Left renal pelvis (tissue), 4 donors: ENCODE measurements at regions not wholly inside any gene's neighbourhood (a gene's known extent, or its start where the extent isn't known, plus 50 kb on each side); places are given as distances from the start of the nearest gene placed in this dataset.

Experiments used
- DNase-seq, 4 donors: peaks; one replicate each; pipeline ENCODE4 v3.0.0-alpha.2; 2013; ENCODE audit warnings: low read depth in 4 of 4, low spot score in 3 of 4

DNA sequence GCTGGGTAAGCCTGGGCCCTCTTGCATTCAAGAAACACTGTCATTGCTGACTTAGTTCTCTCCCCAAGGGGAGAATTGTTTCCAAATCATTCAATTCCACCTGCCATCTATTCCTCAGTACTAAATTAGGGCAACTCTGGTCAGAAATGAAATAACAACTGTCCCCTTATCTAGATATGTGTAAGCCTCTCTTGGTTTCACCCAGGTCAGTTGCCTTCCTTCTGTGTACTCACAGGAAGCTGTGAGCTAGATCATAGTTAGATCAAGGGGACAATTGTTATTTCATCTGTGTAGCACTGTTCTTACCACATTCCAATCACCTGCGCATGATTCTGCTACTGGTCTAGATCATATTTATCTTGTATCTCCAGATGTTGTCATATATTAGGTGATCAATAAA lies 483.0 kb upstream of the SORCS1 start:
- no peak for DNase-seq

DNA sequence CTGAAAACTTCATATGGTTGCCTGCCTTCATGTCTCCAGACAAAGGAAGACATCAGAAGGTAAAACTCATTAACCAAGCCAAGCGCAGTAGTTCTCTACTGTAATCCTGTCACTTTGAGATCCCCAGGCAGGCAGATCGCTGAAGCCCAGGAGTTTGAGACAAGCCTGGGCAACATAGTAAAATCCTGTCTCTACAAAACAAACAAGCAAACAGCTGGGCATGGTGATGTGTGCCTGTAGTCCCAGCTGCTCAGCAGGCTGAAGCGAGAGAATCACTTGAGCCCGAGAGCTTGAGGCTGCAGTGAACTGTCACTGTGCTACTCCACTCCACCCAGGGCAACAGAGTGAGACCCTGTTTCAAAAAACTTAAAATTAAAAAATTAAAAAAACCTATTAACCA lies 467.4 kb upstream of the SORCS1 start:
- no peak for DNase-seq

DNA sequence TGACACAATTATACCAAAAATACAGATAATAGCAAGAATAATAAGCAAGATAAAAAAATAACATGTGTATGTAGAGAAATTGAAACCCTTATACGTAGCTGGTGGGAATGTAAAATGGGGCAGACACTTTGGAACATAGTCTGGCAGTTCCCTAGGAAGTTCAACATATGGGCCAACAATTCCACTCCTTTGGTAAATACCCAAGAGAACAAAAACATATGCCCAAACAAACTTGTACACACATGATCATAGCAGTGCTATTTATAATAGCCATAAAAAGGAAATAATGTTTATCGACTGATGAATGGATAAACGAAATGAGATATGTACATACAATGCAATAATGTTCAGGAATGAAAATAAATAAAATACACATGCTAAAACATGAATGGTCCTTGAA lies 462.4 kb upstream of the SORCS1 start:
- no peak for DNase-seq

DNA sequence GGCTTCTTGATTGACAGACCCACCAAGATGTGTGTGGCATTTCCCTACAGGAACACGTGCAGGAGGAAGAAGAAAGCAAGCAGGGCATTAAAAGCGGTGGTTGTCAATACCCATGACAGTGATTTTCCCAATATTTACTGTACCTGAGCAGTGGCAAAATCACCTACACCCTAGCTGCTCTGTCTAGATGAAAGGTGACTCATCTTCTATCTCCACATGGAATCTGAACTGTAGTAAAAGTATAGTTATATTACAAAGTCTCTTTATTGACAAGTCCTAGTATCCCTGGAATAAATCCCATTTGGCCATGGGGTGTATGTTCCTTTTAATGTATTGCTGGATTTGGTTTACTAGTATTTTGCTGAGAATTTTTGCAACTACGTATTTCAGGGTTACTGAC lies 458.8 kb upstream of the SORCS1 start:
- no peak for DNase-seq

DNA sequence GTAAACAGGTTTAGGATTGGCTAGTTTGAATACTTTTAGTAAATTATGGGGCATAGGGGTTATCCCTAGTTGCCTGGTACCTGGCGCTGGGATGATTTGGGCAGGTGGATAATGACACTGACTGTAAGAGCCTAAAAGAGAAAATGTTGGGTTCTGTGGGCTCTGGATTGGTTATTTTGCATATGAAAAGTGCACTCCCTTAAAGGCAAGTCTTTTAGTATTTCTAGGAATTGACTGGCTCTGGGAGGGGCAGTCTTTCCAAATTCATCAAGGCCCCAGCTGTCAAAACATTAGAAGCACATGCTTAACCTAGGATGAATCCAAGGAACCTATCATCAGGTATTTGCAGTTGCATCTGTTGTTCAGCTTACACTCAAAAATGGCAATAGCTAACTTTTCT lies 454.6 kb upstream of the SORCS1 start:
- DNase-seq: no peak

DNA sequence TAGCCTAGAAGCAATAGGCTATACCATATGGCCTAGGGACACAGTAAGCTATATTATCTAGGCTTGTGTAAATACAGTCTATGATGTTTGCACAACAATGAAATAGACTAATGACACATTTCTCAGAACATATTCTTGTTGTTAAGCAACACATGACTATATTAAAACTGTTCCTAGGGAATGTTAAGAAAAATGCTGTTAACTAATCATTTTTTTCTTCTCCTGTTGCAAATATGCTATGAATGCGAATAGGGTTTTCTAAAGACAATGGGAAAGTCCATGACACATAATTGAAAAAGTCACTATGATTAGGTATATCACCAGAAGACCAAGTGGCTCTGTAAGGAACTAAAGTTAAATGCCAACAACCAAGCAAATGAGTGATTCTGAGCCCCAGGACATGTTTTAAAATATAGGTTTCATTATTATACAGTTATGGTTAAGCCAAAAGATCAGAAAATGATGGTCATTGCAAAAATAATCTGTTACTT lies 454.0 kb upstream of the SORCS1 start:
- no peak for DNase-seq

DNA sequence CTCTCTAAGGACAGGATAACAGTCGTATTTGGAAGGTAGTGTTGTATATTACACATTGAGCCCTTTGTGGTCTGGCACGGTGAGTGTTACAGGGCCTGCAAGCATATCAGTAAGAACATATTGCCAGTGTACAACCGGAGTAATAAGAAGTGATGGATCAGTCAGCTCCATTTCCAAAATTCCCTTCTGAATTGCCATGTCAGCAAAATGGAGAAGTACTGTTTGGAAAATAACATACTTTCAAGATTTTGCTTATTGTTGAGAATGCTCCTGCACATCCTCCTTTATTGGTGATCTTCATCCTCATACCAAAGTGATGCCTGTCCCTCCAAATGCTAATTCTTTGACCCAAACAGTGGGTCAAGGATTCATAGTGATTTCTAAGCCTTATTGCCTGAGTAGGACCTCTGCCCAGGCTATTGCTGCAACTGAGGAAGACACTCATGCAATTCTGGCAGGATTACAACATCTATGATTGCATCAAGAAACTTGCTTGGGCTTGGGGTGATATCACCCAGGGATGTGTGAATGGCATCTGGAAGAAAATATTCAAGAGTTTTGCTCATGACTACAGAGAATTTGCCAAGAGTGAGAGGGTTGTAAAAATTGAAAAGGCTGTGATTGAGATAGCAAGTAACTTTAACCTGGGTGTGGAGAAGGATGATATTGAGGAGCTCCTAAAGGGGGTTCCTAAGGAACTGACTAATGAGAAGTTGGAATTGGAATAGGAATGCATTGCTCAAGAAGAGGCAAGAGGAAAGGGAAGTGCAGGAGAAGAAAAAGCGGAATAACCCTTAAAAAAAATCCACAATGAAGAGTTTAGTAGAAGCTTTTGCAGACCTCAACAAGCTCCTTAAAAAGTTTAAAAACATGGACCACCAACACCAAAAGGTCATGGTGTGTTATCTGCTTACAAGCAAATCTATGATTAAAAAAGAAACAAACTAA lies 452.2 kb upstream of the SORCS1 start:
- no peak for DNase-seq

DNA sequence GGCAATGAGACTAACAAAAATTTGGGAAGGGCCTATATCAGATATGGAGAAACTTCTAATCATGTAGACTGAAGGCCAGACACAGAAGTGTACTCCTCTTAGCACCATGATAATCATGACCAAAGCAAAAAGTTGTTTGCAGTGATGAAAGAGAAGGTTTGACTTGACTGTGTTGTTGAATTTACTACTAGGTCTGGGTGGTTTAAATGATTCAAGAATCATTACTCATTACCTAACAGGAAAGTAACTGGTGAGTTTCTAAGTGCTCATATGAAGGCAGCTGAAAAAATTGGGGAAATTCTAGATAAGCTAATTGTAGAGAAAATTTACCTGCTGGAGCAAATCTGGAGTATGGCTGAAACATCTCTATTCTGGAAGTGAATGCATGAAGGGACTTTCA lies 451.5 kb upstream of the SORCS1 start:
- DNase-seq: no peak

DNA sequence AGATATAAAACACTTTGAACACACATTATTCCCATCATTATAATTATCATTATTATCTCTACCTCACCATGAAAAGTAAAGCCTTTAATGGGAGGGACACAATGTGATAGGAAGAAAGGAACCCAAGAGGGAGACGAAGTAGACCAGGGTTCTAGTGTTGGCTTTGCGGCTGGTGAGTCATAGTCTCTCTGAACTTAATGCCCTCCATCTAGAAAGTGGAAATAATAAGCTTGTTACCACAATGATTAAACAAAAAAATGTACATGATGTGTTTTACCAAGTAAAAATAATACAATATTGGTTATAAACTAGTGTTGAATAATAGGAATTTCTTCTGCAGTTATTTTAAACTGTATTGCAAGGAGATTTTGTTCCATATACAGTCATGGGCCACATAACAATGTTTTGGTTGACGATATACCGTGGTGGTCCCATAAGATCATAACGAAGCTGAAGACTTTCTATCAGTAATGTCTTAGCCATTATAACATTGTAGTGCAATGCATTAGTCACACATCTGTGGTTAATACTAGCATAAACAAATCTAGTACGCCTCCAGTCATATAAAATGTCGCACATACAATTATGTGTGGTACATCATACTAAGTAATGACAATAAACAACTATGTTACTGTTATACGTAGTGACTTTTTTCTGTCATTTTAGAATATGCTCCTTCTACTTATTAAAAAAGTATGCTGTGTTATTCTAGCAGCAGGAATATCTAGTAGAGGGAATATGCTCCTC lies 450.6 kb upstream of the SORCS1 start:
- DNase-seq: no peak

DNA sequence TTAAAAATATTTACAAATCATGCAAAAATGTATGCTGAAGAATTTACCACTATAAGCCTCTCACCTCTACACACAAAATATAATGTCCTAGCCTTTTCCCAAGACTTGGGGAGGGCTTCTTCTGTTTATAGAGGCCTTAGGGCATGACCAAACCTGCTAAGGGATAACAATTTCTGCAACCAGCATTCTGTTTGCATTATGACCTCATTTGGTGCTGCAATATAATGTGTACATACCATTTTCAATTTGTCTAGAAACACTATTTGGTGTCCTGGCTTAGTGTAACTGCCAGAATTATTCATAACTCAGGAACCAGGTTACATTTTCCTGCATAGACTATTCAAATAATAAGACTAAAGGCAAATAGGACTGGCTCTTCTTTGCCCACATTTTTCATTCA lies 446.6 kb upstream of the SORCS1 start:
- DNase-seq: no peak

DNA sequence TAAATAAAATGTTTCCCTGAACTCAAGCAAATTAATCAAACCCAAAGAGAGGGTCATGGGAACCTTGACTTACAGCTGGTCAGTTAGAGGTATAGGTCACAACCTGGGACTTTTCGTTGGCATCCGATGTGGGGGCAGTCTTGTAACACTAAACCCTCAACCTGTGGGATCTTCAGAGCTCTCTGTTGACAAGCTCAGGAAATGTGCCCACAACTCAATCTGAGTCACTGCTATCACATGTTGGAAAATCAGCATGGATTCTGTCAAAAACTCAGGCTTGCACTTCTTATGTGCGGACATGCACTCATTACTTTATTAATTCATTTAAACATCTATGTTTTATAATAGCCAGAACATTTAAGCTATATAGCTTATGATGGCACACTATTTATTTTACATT lies 424.6 kb upstream of the SORCS1 start:
- no peak for DNase-seq

DNA sequence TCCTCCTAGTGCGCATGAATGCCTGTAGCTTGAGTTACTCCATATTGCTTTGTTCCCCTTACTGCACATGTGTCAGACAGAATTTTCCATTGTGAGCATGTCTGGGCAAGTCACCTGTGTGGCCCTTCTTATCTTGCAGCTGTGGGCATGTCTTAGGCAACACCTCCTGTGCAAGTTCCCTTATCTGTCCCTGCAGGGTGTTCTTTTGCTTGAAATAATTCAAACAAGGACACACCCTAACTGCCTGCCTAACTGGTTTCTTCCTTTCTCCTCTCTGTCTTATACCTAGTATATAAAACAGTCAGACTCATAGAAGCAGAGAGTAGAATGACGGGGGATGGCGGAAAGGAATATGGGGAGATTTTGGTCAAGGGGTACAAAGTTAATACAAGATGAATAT lies 421.1 kb upstream of the SORCS1 start:
- DNase-seq: no peak

DNA sequence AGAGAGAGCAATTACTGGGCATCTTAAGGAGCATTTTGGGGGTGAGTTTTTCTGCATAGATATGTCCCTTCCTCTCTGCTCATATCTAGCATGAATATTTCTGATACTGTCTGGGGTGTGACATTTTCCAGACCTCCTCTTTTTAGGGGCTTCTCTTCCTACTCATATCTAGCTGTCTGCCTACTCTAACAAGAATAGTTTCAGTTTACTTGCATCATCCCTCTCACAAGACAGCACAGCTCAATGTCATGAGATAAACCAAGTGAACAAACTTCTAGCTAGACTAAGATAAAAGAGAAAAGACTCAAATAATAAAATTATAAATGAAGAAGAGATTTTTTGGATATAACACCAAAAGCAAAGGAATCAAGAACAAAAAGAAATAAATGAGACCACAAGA lies 419.5 kb upstream of the SORCS1 start:
- DNase-seq: no peak

DNA sequence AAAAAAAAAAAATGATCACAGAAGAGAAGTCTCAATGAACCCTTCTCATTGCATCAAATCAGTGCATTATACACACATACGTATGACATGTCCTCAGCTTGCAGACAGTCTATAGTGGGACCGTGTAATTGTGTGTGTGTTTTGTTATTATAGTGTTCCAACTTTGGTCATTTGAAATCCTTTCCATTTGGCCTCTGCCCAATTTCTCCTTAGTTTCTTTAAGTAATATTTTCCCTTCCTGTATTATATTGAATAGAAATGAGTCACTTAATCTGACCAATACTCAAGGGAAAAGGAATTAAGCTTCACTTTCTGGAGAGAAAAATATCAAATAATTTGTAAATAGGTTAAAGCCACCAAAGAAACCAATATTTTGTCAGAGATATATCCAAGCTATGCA lies 415.5 kb upstream of the SORCS1 start:
- DNase-seq: no peak

DNA sequence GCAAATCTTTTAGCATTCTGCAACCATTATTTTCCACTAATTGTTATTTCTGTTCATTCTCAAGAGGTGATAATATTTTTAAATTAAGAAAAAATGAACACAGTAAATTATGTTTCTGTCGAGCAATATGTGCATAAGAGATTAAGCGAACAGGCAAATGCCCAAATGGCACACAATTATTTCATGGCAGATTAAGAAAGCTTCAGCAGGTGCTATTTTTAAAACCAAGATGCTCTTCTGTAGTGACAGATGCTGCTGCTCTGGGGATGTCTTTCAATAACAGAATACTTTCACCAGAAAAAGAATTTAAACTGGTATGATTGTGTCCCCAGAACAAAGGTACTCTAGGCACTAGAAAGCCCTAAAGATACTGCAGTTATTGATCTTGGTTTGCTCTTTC lies 412.7 kb upstream of the SORCS1 start:
- DNase-seq: no peak

DNA sequence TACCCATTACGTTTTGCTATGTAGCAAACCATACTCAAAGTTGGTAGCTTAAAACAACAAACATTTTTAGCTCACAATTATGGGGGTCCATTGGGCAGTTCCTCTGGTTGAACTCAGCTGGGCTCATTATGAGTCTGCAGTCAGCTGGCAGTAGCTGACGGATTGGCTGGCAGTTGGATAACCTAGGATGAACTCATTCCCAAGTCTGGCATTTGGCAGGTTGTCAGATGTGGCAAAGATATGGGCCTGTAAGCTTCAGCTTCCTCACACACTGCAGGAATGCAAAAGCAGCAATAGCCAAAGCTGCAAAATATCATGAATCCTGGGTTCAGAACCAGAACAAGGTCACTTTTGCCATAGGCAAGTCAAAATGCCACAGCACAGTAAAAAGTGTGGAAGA lies 412.2 kb upstream of the SORCS1 start:
- no peak for DNase-seq

DNA sequence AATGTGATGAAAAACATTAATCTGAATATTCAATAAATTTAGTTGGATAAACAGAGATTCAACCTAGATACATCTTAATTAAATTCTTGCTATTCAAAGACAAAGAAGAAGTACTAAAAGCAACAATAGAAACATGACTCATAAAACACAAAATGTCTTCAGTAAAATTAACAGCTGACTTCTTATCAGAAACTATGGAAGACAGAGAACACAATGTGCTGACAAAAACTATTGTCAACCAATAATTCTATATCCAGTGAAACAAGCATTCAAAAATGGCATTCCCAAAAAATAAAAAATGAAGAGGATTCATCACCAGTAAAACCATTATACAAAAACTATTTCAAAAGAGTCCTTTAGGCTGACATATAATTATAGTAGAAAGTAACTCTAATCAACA lies 400.5 kb upstream of the SORCS1 start:
- no peak for DNase-seq

DNA sequence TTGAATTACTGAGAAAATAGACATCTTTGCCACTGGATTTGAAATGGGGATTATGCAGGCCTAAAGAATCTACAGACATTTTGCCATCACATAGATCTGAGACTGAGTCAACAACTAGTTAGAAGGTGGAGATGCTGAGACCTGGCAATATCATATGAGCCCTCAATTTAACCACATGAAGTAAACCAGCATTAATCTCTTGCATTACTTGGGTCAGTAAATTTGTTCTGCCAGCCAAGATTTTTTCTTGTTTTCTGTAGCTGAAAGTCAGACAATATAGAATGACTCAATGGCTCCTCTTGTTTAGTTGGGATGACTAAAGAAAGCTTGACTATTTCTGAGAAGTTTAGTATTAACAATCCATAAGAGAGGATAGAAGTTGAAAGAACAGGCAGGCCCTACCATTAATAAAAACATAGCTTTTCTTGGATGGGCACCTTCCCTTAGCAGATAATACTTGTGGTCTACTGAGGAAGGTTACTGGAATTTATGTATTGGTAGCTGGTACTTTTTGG lies 396.7 kb upstream of the SORCS1 start:
- DNase-seq: no peak

DNA sequence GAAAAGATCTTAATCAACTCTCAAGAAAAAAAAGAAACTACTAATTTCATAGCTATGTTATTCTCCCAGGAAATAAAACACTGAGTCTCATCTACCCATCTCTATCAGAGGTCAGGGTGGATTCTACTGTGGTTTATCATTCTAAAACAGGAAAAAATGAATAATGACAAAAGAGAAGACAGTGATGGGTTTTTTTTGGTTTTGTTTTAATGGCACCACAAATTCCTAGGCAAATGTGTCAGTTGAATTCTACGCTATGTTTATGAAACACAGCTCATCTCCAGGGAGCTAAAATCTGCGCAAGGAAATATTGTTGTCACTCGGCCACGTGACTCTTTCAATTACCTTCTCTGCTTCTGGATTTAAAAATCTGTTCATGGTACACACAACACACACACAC lies 393.4 kb upstream of the SORCS1 start:
- DNase-seq: no peak

DNA sequence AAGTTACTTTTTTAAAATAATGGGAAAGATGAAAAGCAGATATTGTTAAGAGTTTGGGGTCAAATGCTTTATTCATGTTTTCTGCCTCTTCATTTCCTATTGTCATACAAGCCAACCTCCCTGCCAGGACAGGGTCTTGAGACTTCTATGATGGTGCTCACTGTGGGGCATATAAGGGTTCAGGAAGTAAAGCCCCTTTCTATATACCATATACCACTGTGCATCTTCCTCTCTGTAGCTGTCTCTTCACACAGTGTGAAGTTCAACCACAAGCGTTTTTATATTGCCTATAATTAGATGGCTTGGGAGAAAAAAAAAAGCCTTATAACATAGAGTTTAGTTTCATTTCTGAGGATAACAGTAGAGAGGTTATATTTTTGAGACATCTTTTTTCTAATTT lies 389.8 kb upstream of the SORCS1 start:
- DNase-seq: no peak

DNA sequence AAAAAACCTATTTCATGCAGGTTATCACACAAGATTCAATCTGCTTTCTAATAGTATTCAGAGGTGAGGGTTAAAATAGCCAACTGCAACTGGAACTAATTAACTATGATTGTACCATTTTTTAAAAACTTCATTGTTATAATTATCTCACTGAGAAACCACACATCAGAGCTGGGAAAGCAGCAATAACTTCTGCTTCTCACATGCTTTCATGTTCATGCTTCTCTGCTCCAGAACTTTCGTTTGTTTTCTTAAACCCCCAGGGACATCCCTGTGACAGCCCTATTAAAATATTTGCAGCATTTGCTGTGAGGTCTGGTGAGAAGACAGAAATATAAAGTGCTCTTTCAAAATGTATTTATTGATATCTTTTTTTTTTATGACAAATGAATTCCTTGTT lies 389.0 kb upstream of the SORCS1 start:
- peak in 1 of 4 donors; percentile 0 for DNase-seq

DNA sequence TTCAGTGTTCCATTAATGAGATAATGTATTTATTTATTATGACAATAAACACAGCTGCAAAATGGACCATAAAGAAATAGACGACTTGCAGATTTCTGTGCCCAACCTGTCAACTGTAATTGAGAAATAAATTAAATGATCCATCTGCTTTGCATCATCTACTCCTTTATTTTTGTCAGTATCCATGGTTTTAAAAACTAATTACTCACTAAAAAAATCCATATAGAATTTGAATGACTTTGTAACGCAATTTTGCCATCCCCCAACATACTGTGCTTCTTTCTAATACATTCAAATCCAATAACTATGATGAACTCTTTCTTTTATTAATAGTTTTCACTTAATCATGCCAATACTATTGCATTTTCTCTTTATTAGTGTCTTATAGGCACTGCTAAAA lies 388.5 kb upstream of the SORCS1 start:
- DNase-seq: peak in 1 of 4 donors; percentile 2
